PC-3 (cell line): ENCODE measurements at regions not wholly inside any gene's neighbourhood (a gene's known extent, or its start where the extent isn't known, plus 50 kb on each side); places are given as distances from the start of the nearest gene placed in this dataset.

Source experiments
- ATAC-seq: fragments of 200-7000 bp; cut with Tn5 transposase; 2 replicates; pipeline ENCODE4 v1.9.1; 2020; ENCODE audit warnings: mild to moderate bottlenecking, moderate library complexity
- BruUV-seq: library from RNA; stranded (reverse); fragments of 400-500 nt; replicated peaks from 2 replicates; lab custom pipeline; 2021; lab: Mats Ljungman, UMichigan
- CTCF ChIA-PET: fragments of 300-600 bp; sonication (Branson Sonifier 250); formaldehyde crosslinking; loops from one replicate; lab custom pipeline; 2022; ENCODE audit warnings: antibody characterized with exemption; lab: Charles Lee
- POLR2A ChIA-PET: fragments of 300-600 bp; sonication (Branson Sonifier 250); formaldehyde crosslinking; loops from one replicate; lab custom pipeline; 2022; ENCODE audit warnings: antibody characterized with exemption; ENCODE audit not compliant: unreplicated experiment; lab: Charles Lee
- DNase-seq: peaks from one replicate; pipeline ENCODE4 v3.0.0-alpha.2; 2015
- H2AFZ ChIP-seq: fragments of 300-600 bp; sonication (generic); 2 replicates; pipeline ENCODE4 v1.6.0; 2016; ENCODE audit warnings: antibody characterized with exemption, low read length
- H3F3A ChIP-seq: fragments of 300-600 bp; sonication (generic); one replicate; pipeline ENCODE4 v1.6.0; 2017; ENCODE audit warnings: antibody characterized with exemption, low read length, control low read depth, mild to moderate bottlenecking; ENCODE audit not compliant: unreplicated experiment
- H3K27ac ChIP-seq: fragments of 300-600 bp; sonication (generic); 2 replicates; pipeline ENCODE4 v1.5.1; 2016; ENCODE audit warnings: mild to moderate bottlenecking, low read length
- H3K27me3 ChIP-seq: fragments of 300-600 bp; sonication (generic); 2 replicates; pipeline ENCODE4 v1.6.1; 2016; ENCODE audit warnings: low read length, mixed read lengths
- H3K36me3 ChIP-seq: fragments of 300-600 bp; sonication (generic); 2 replicates; pipeline ENCODE4 v1.6.1; 2016; ENCODE audit warnings: low read depth, mixed run types, low read length, mixed read lengths
- H3K4me1 ChIP-seq: fragments of 300-600 bp; sonication (generic); 2 replicates; pipeline ENCODE4 v1.5.1; 2016; ENCODE audit warnings: low read length; ENCODE audit not compliant: insufficient read depth
- H3K4me2 ChIP-seq: fragments of 300-600 bp; sonication (generic); 2 replicates; pipeline ENCODE4 v1.6.0; 2016; ENCODE audit warnings: low read length
- H3K4me3 ChIP-seq: fragments of 300-600 bp; sonication (generic); 2 replicates; pipeline ENCODE4 v1.5.1; 2016; ENCODE audit warnings: mild to moderate bottlenecking, low read length, mixed read lengths
- H3K79me2 ChIP-seq: fragments of 300-600 bp; sonication (generic); 2 replicates; pipeline ENCODE4 v1.6.1; 2017; ENCODE audit warnings: low read length, mixed read lengths
- H3K9ac ChIP-seq: fragments of 300-600 bp; sonication (generic); 2 replicates; pipeline ENCODE4 v1.6.0; 2016; ENCODE audit warnings: mild to moderate bottlenecking, low read length
- H3K9me2 ChIP-seq: fragments of 300-600 bp; sonication (generic); replicated peaks from 2 replicates; pipeline ENCODE4 v1.6.1; 2016; ENCODE audit warnings: mixed run types, low read length, mixed read lengths
- H3K9me3 ChIP-seq: fragments of 300-600 bp; sonication (generic); 2 replicates; pipeline ENCODE4 v1.6.1; 2016; ENCODE audit warnings: low read length, mixed read lengths
- H4K20me1 ChIP-seq: fragments of 300-600 bp; sonication (generic); 2 replicates; pipeline ENCODE4 v1.6.1; 2016; ENCODE audit warnings: low read length, mixed read lengths
- EZH2 ChIP-seq: fragments of 300-600 bp; sonication (generic); IDR thresholded peaks from one replicate; pipeline ENCODE4 v1.6.1; 2017; ENCODE audit warnings: antibody characterized with exemption, mild to moderate bottlenecking, low read length; ENCODE audit not compliant: unreplicated experiment
- EZH2phosphoT487 ChIP-seq: fragments of 300-600 bp; sonication (generic); IDR thresholded peaks from 2 replicates; pipeline ENCODE4 v1.6.1; 2018; ENCODE audit warnings: mild to moderate bottlenecking, antibody characterized with exemption, low read length, borderline replicate concordance
- intact Hi-C: fragments of 100-400 bp; cut with micrococcal nuclease; formaldehyde crosslinking; loops from 2 replicates; pipeline ENCODE4 v1.9.0; 2023
- TF ChIP-seq, protein P1 (sequence below): fragments of 300-600 bp; sonication (generic); conservative IDR thresholded peaks from 2 replicates; pipeline ENCODE4 v1.5.1; 2017; ENCODE audit warnings: antibody characterized with exemption, low read depth, mild to moderate bottlenecking, low read length

DNA sequence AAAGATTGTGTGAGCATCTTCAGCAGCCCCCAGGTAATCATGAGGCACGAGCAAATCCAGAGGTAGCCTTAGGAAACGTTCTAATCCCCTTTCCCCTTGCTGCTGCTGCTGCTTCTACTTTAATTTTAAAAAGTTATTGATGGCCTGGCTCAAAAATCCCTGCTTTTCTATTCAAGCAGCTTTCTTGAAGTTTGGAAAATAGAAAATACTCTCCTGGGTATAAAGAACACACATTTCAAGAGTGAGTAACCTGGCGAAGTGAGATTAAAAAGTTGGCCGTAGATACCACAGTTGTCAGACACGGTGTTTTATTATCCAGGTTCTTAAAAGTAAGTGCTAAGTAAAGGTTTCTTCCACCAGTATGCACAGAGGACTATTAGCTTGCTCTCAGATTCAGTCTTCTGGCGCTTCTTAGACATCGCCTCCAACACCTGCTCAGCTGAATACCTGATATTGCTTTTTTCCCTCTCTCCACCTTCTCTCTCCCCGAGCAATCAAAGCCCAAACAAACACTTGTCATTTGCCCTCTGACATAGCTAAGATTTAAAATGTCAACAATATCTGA is 150.7 kb downstream of the EDN3 start:
- peaks cover 70% of the 10 kb centered on the region for H3K27me3 ChIP-seq
- H3K79me2 ChIP-seq: no peaks in the 10 kb centered on the region
- ATAC-seq: no peak
- no peak overlapping the region for H2AFZ ChIP-seq
- no peaks in the 10 kb centered on the region for H3F3A ChIP-seq
- H3K4me1 ChIP-seq: no peaks in the 10 kb centered on the region
- BruUV-seq: no TSS peak
- TF ChIP-seq EZH2phosphoT487: no peak
- TF ChIP-seq, protein P1, sequence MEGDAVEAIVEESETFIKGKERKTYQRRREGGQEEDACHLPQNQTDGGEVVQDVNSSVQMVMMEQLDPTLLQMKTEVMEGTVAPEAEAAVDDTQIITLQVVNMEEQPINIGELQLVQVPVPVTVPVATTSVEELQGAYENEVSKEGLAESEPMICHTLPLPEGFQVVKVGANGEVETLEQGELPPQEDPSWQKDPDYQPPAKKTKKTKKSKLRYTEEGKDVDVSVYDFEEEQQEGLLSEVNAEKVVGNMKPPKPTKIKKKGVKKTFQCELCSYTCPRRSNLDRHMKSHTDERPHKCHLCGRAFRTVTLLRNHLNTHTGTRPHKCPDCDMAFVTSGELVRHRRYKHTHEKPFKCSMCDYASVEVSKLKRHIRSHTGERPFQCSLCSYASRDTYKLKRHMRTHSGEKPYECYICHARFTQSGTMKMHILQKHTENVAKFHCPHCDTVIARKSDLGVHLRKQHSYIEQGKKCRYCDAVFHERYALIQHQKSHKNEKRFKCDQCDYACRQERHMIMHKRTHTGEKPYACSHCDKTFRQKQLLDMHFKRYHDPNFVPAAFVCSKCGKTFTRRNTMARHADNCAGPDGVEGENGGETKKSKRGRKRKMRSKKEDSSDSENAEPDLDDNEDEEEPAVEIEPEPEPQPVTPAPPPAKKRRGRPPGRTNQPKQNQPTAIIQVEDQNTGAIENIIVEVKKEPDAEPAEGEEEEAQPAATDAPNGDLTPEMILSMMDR: no peak
- POLR2A ChIA-PET: no interaction called here
- H3K9ac ChIP-seq: no peak overlapping the region
- H4K20me1 ChIP-seq: no peaks in the 10 kb centered on the region
- no peak for DNase-seq
- CTCF ChIA-PET: no interaction called here
- H3K36me3 ChIP-seq: no peaks in the 10 kb centered on the region
- no peak overlapping the region for H3K4me3 ChIP-seq
- no peaks in the 10 kb centered on the region for H3K9me3 ChIP-seq
- H3K27ac ChIP-seq: no peak overlapping the region
- H3K9me2 ChIP-seq: no peaks in the 10 kb centered on the region
- H3K4me2 ChIP-seq: no peak overlapping the region
- intact Hi-C loops: no loop called here

DNA sequence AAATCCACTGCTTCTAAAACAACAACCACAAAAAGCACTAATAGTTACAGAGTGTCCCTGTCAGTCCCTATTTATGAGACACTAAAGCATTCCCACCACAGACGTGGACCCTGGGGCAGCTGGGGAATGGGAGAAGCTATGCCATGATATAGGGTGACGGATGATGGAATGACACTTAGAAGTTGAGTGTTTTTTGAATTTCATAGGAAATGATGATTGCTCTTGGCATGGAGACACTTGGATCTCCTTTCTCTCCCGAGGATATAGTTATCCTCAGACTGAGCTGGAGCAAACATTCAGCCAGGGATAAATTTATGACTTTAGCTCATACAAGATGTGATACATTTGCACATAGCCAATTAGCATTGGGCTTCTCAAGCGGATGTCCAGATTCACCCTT is 151.2 kb downstream of the EDN3 start:
- no peaks in the 10 kb centered on the region for H3K79me2 ChIP-seq
- no peaks in the 10 kb centered on the region for H4K20me1 ChIP-seq
- TF ChIP-seq, protein P1: no peak
- no peak for TF ChIP-seq EZH2phosphoT487
- no peaks in the 10 kb centered on the region for H3F3A ChIP-seq
- H3K9ac ChIP-seq: no peak overlapping the region
- ChIA-PET CTCF (no interaction called here), POLR2A (no interaction called here)
- no peaks in the 10 kb centered on the region for H3K36me3 ChIP-seq
- no peaks in the 10 kb centered on the region for H3K9me3 ChIP-seq
- no peak overlapping the region for H3K27ac ChIP-seq
- BruUV-seq: no TSS peak
- H3K4me2 ChIP-seq: no peak overlapping the region
- H3K27me3 ChIP-seq: peaks cover 65% of the 10 kb centered on the region
- DNase-seq (no peak), ATAC-seq (no peak)
- H3K9me2 ChIP-seq: no peaks in the 10 kb centered on the region
- H3K4me3 ChIP-seq: no peak overlapping the region
- no peaks in the 10 kb centered on the region for H3K4me1 ChIP-seq
- intact Hi-C loops: no loop called here
- no peak overlapping the region for H2AFZ ChIP-seq

DNA sequence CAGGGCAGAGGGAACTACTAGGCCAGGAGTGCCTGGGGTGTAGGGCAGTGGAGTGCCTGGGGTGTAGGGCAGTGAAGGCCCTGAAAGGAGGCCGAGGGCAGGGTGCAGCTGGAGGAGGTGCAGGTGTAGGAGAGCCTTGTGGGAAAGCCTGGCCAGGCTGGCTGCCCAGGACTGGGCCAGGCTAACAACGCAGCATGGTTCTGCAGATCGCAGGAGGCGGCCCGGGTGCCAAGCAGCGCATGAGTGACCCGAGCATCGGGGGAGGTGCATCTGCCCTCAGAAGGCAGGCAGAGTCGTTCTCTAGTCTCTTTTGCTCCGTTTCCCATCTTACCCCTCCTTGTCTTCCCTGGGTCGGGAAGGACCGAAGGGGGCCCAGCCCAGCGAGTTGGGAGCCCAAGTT is 151.5 kb upstream of the PHACTR3 start:
- Histone ChIP-seq H4K20me1 (no peaks in the 10 kb centered on the region), H3K9ac (no peak overlapping the region), H3K9me3 (no peaks in the 10 kb centered on the region), H3K9me2 (no peaks in the 10 kb centered on the region), H3K4me1 (no peaks in the 10 kb centered on the region), H2AFZ (no peak overlapping the region), H3K27ac (no peak overlapping the region), H3K4me2 (no peak overlapping the region), H3K36me3 (no peaks in the 10 kb centered on the region), H3K27me3 (peaks cover 58% of the 10 kb centered on the region), H3K79me2 (no peaks in the 10 kb centered on the region), H3F3A (no peaks in the 10 kb centered on the region), H3K4me3 (no peak overlapping the region)
- no peak for DNase-seq
- CTCF ChIA-PET: no interaction called here
- no TSS peak for BruUV-seq
- POLR2A ChIA-PET: no interaction called here
- intact Hi-C loops: no loop called here
- TF ChIP-seq, protein P1: no peak
- TF ChIP-seq EZH2phosphoT487 (no peak), EZH2 (no peak)
- no peak for ATAC-seq
